ENCODE measurements at regions not wholly inside any gene's neighbourhood (a gene's known extent, or its start where the extent isn't known, plus 50 kb on each side); places are given as distances from the start of the nearest gene placed in this dataset.

DNA sequence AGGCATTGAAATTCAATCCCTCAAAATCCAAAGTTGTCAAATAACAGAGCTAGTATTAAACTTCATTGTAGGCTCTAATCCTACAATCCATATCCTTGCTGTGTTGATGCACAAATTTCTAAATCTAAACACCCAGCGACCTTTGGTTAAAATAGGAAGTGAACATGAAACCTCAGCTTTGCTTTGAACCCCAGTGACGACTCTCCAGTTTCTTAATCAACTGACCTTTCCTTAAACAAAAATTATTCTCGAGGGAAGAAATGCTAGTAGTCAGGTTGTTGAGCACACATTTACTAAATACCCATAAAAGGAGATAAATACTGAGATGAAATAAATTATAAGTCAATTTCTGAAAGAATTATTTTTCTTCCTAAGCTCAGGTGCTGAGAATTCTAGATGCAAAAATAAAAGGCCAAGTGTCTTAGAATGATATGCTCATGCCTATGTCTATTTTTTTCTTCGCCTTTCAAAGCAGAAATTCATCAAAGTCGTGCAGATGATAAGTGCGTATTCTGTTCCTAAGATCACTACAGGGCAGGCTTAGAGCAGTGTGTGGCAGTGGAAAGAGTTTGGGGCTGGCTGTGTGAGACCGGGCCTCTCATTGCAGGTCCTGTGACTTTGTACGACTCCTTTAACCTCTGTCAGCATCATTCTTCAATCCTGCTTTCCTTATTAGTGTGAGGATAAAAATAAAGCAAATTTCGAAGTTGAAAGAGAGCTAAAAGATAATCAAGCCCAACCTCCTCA, 208.7 kb downstream of the PRL start:
- 90% methylated on average over 2 of the region's 9 CpGs for WGBS (ENCODE audit: insufficient coverage)
- Mint-ChIP-seq H3K9me3 (ENCODE audit: insufficient read depth) (peaks cover 2% of the 10 kb centered on the region), H3K27me3 (no peaks in the 10 kb centered on the region), H3K4me3 (no peak overlapping the region), H3K4me1 (no peaks in the 10 kb centered on the region), H3K27ac (no peak overlapping the region)
- H3K9me3 ChIP-seq (ENCODE audit: control extremely low read depth in 1 of 3, control insufficient read depth in 2 of 3, insufficient read depth in 1 of 3, low read length in 2 of 3): no peaks in the 10 kb centered on the region
- no peak overlapping the region for H3K4me2 ChIP-seq (replicated peaks; ENCODE audit: low read depth, low read length, poor library complexity, severe bottlenecking)
- no peaks in the 10 kb centered on the region for H3K27me3 ChIP-seq (replicated peaks in 1 of 4; ENCODE audit: control extremely low read depth in 1 of 4, control insufficient read depth in 3 of 4, insufficient read depth in 4 of 4, low read length in 3 of 4)
- no peak overlapping the region for H2AFZ ChIP-seq (ENCODE audit: insufficient read depth, low read depth, low read length, poor library complexity, severe bottlenecking)
- H3K27ac ChIP-seq (ENCODE audit: low read length in 2 of 2): no peak overlapping the region
- intact Hi-C loops (cut with micrococcal nuclease): no loop called here
- ATAC-seq (ENCODE audit: low read depth) (no peak), DNase-seq (no peak)
- no peak overlapping the region for H3K9ac ChIP-seq (ENCODE audit: low read length)
- no peak for TF ChIP-seq CTCF (IDR thresholded peaks at IDR 0.05)
- no peak for TF ChIP-seq EZH2 (IDR thresholded peaks at IDR 0.05; ENCODE audit: borderline replicate concordance, insufficient read depth, low read depth, low read length, poor library complexity, severe bottlenecking)
- ChIA-PET CTCF (no interaction called here), POLR2A (no interaction called here)
- H3K4me1 ChIP-seq (ENCODE audit: control insufficient read depth in 2 of 2, insufficient read depth in 2 of 2, low read length in 2 of 2): no peaks in the 10 kb centered on the region
- no peaks in the 10 kb centered on the region for H3K79me2 ChIP-seq (ENCODE audit: control insufficient read depth, insufficient read depth, low read length)
- no peak overlapping the region for H3K4me3 ChIP-seq (ENCODE audit: control extremely low read depth in 1 of 5, extremely low read depth in 1 of 5, insufficient read depth in 1 of 5, low read depth in 2 of 5, low read length in 4 of 5)
- H4K20me1 ChIP-seq (ENCODE audit: control insufficient read depth, insufficient read depth, low read length, poor library complexity, severe bottlenecking): no peaks in the 10 kb centered on the region
- H3K36me3 ChIP-seq (replicated peaks in 1 of 2; ENCODE audit: control extremely low read depth in 1 of 2, control insufficient read depth in 1 of 2, extremely low read depth in 1 of 2, insufficient read depth in 2 of 2, low read length in 1 of 2): no peaks in the 10 kb centered on the region

GRCh38 chr6:22091424-22091948, 205.3 kb downstream of the PRL start:
- Histone ChIP-seq H3K36me3 (replicated peaks in 1 of 2; ENCODE audit: control extremely low read depth in 1 of 2, control insufficient read depth in 1 of 2, extremely low read depth in 1 of 2, insufficient read depth in 2 of 2, low read length in 1 of 2) (no peaks in the 10 kb centered on the region), H2AFZ (ENCODE audit: insufficient read depth, low read depth, low read length, poor library complexity, severe bottlenecking) (no peak overlapping the region), H3K27ac (ENCODE audit: low read length in 2 of 2) (no peak overlapping the region), H3K4me1 (ENCODE audit: control insufficient read depth in 2 of 2, insufficient read depth in 2 of 2, low read length in 2 of 2) (no peaks in the 10 kb centered on the region), H3K79me2 (ENCODE audit: control insufficient read depth, insufficient read depth, low read length) (no peaks in the 10 kb centered on the region), H3K9ac (ENCODE audit: low read length) (no peak overlapping the region), H3K9me3 (ENCODE audit: control extremely low read depth in 1 of 3, control insufficient read depth in 2 of 3, insufficient read depth in 1 of 3, low read length in 2 of 3) (no peaks in the 10 kb centered on the region), H4K20me1 (ENCODE audit: control insufficient read depth, insufficient read depth, low read length, poor library complexity, severe bottlenecking) (no peaks in the 10 kb centered on the region), H3K4me3 (ENCODE audit: control extremely low read depth in 1 of 5, extremely low read depth in 1 of 5, insufficient read depth in 1 of 5, low read depth in 2 of 5, low read length in 4 of 5) (no peak overlapping the region), H3K27me3 (replicated peaks in 1 of 4; ENCODE audit: control extremely low read depth in 1 of 4, control insufficient read depth in 3 of 4, insufficient read depth in 4 of 4, low read length in 3 of 4) (no peaks in the 10 kb centered on the region), H3K4me2 (replicated peaks; ENCODE audit: low read depth, low read length, poor library complexity, severe bottlenecking) (no peak overlapping the region)
- no peak overlapping the region for H3K4me3 Mint-ChIP-seq
- intact Hi-C loops (cut with micrococcal nuclease): no loop called here
- ATAC-seq (ENCODE audit: low read depth) (no peak), DNase-seq (no peak)
- no peak overlapping the region for H3K27ac Mint-ChIP-seq
- no peaks in the 10 kb centered on the region for H3K9me3 Mint-ChIP-seq (ENCODE audit: insufficient read depth)
- no peaks in the 10 kb centered on the region for H3K4me1 Mint-ChIP-seq
- ChIA-PET CTCF (no interaction called here), POLR2A (no interaction called here)
- TF ChIP-seq EZH2 (IDR thresholded peaks at IDR 0.05; ENCODE audit: borderline replicate concordance, insufficient read depth, low read depth, low read length, poor library complexity, severe bottlenecking): no peak
- TF ChIP-seq CTCF (IDR thresholded peaks at IDR 0.05): no peak
- no CpG with 5 or more reads among the region's 5 CpGs for WGBS (ENCODE audit: insufficient coverage)
- H3K27me3 Mint-ChIP-seq: no peaks in the 10 kb centered on the region

All from B cell (primary cell).